ENCODE measurements at regions not wholly inside any gene's neighbourhood (a gene's known extent, or its start where the extent isn't known, plus 50 kb on each side); places are given as distances from the start of the nearest gene placed in this dataset.

- DNase-seq = no peak
These were observed 283.0 kb upstream of the FN1 start for GRCh38 chr2:215718890-215719289.

- no peak for DNase-seq
These were observed 282.6 kb upstream of the FN1 start for GRCh38 chr2:215718436-215718835.

- DNase-seq = no peak
These were observed 281.9 kb upstream of the FN1 start for GRCh38 chr2:215717501-215718381.

- DNase-seq = peak in 1 of 51 donors; percentile 4
These were observed 281.1 kb upstream of the FN1 start for GRCh38 chr2:215716956-215717355.

- no peak for DNase-seq
These were observed 277.3 kb upstream of the FN1 start for GRCh38 chr2:215712871-215713790.

GRCh38 chr2:215712219-215712868, 276.5 kb upstream of the FN1 start:
- no peak for DNase-seq

- no peak for DNase-seq
These were observed 275.7 kb upstream of the FN1 start for GRCh38 chr2:215711471-215712034.

GRCh38 chr2:215707608-215708007, 271.7 kb upstream of the FN1 start:
- DNase-seq = no peak

- no peak for DNase-seq
These were observed 270.0 kb upstream of the FN1 start for GRCh38 chr2:215705771-215706361.

GRCh38 chr2:215705281-215705680, 269.4 kb upstream of the FN1 start:
- no peak for DNase-seq

- no peak for DNase-seq
These were observed 266.4 kb upstream of the FN1 start for GRCh38 chr2:215702116-215702902.

GRCh38 chr2:215699700-215700538, 264.1 kb upstream of the FN1 start:
- no peak for DNase-seq

GRCh38 chr2:215699018-215699417, 263.1 kb upstream of the FN1 start:
- DNase-seq = no peak

GRCh38 chr2:215698566-215698965, 262.7 kb upstream of the FN1 start:
- no peak for DNase-seq

- no peak for DNase-seq
These were observed 261.6 kb upstream of the FN1 start for GRCh38 chr2:215697496-215697895.

GRCh38 chr2:215697003-215697402, 261.1 kb upstream of the FN1 start:
- no peak for DNase-seq

- no peak for DNase-seq
These were observed 260.0 kb upstream of the FN1 start for GRCh38 chr2:215695861-215696260.

GRCh38 chr2:215693999-215694580, 258.2 kb upstream of the FN1 start:
- DNase-seq = no peak

Data from hypothalamus (tissue), 51 donors.